HepG2 (cell line): ENCODE measurements at regions not wholly inside any gene's neighbourhood (a gene's known extent, or its start where the extent isn't known, plus 50 kb on each side); places are given as distances from the start of the nearest gene placed in this dataset.

Source experiments
- ATAC-seq: fragments of 200-7000 bp; cut with Tn5 transposase; 3 replicates; pipeline ENCODE4 v1.9.1; 2020; ENCODE audit warnings: mild to moderate bottlenecking, moderate library complexity
- BruUV-seq: library from RNA; stranded (reverse); fragments of 400-500 nt; replicated peaks from 2 replicates; lab custom pipeline; 2021; lab: Mats Ljungman, UMichigan
- CTCF ChIA-PET: fragments of 300-600 bp; formaldehyde crosslinking; extraction: SDS; loops from one replicate; lab custom pipeline; 2021; ENCODE audit warnings: low total read pairs, inconsistent platforms, low intra/inter-chr PET ratio; lab: Yijun Ruan, JAX
- POLR2A ChIA-PET: fragments of 350-600 bp; sonication (Branson Sonifier 250); formaldehyde crosslinking; loops from one replicate; lab custom pipeline; 2020; ENCODE audit warnings: antibody characterized with exemption, inconsistent platforms; lab: Yijun Ruan, JAX
- DNase-seq: peaks from one replicate; pipeline ENCODE4 v3.0.0-alpha.2; 2015; ENCODE audit warnings: low spot score
- FAIRE-seq: peaks from 3 replicates; lab custom pipeline; 2011; peaks lifted over from hg19 to GRCh38; lab: Jason Lieb, UNC
- H2AFZ ChIP-seq: one replicate; pipeline ENCODE4 v1.6.1; 2011; ENCODE audit warnings: low read length, inconsistent platforms
- H3K27ac ChIP-seq: fragments of 300-600 bp; 3 replicates; pipeline ENCODE4 v1.8.0; 2011; ENCODE audit warnings: mixed run types, mild to moderate bottlenecking, mixed read lengths, low read length, inconsistent platforms; ENCODE audit not compliant: insufficient read depth; ENCODE audit errors: extremely low read length
- H3K27me3 ChIP-seq, 2 experiments: fragments of 200-600 bp in 1 of 2; 2 replicates in 1 of 2; 3 replicates in 1 of 2; pipeline versions ENCODE4 v1.6.0 to v1.8.0; 2011; ENCODE audit warnings: low read length in 2 of 2, mild to moderate bottlenecking in 2 of 2, moderate library complexity in 2 of 2, inconsistent platforms in 1 of 2; ENCODE audit not compliant: insufficient read depth in 2 of 2, control insufficient read depth in 1 of 2
- H3K36me3 ChIP-seq, 2 experiments: fragments of 200-600 bp in 1 of 2; replicated peaks in 1 of 2; 2 replicates in 1 of 2; 3 replicates in 1 of 2; pipeline versions ENCODE4 v1.5.1 to v1.8.0; 2011; ENCODE audit warnings: low read length in 2 of 2, inconsistent platforms in 1 of 2; ENCODE audit not compliant: insufficient read depth in 2 of 2, control insufficient read depth in 1 of 2
- H3K4me1 ChIP-seq: 2 replicates; pipeline ENCODE4 v1.5.1; 2012; ENCODE audit warnings: low read length, inconsistent platforms; ENCODE audit not compliant: insufficient read depth
- H3K4me2 ChIP-seq: 2 replicates; pipeline ENCODE4 v1.6.0; 2011; ENCODE audit warnings: low read depth, low read length, inconsistent platforms
- H3K4me3 ChIP-seq, 3 experiments: fragments of 200-600 bp in 1 of 3; sonication (generic), shearing (Covaris generic) in 1 of 3; replicated peaks in 1 of 3; 2 replicates each; pipeline ENCODE4 v1.5.1; 2011 to 2016; ENCODE audit warnings: low read length in 3 of 3, inconsistent platforms in 2 of 3, low read depth in 2 of 3, mild to moderate bottlenecking in 2 of 3, control low read depth in 1 of 3, mixed read lengths in 1 of 3; ENCODE audit not compliant: insufficient read depth in 1 of 3
- H3K79me2 ChIP-seq: one replicate; pipeline ENCODE4 v1.6.1; 2011; ENCODE audit warnings: low read length, inconsistent platforms; ENCODE audit not compliant: insufficient read depth
- H3K9ac ChIP-seq: 2 replicates; pipeline ENCODE4 v1.6.0; 2011; ENCODE audit warnings: mild to moderate bottlenecking, low read depth, low read length, inconsistent platforms; ENCODE audit not compliant: insufficient read depth
- H3K9me3 ChIP-seq: 2 replicates; pipeline ENCODE4 v1.5.1; 2012; ENCODE audit warnings: mild to moderate bottlenecking, low read length
- H4K20me1 ChIP-seq: 2 replicates; pipeline ENCODE4 v1.6.0; 2011; ENCODE audit warnings: inconsistent platforms, mild to moderate bottlenecking, low read length, moderate library complexity; ENCODE audit not compliant: insufficient read depth
- CBX1 ChIP-seq: IDR thresholded peaks from one replicate; pipeline ENCODE4 v1.6.1; 2016; ENCODE audit warnings: antibody characterized with exemption, low read depth
- FOXA1 ChIP-seq, 2 experiments: fragments of 450-650 bp in 1 of 2; sonication (generic) in 1 of 2; formaldehyde crosslinking in 1 of 2; IDR thresholded peaks; 2 replicates each; pipeline versions ENCODE4 v1.4.0 to v1.6.1; 2016 to 2020; ENCODE audit warnings: missing genetic modification reagents in 1 of 2
- HDAC2 ChIP-seq: sonication (generic); formaldehyde crosslinking; IDR thresholded peaks from 2 replicates; pipeline ENCODE4 v1.4.0; 2020; ENCODE audit warnings: missing genetic modification reagents
- MAZ ChIP-seq, 2 experiments: sonication (generic) in 1 of 2; formaldehyde crosslinking in 1 of 2; IDR thresholded peaks; 2 replicates each; pipeline versions ENCODE4 v1.5.0 to v1.6.1; 2012 to 2020; ENCODE audit warnings: low read depth in 2 of 2, mild to moderate bottlenecking in 2 of 2, borderline replicate concordance in 1 of 2, improper control_type of control experiment in 1 of 2, low read length in 1 of 2, missing genetic modification reagents in 1 of 2, moderate library complexity in 1 of 2
- NFIC ChIP-seq: IDR thresholded peaks from 2 replicates; pipeline ENCODE4 v1.6.1; 2012; ENCODE audit warnings: mild to moderate bottlenecking, low read length, inconsistent platforms
- PLRG1 ChIP-seq: fragments of 450-650 bp; conservative IDR thresholded peaks from 2 replicates; pipeline ENCODE4 v1.6.1; 2016
- RBFOX2 ChIP-seq: fragments of 200-400 bp; formaldehyde crosslinking; IDR thresholded peaks from 2 replicates; pipeline ENCODE4 v1.6.1; 2017; ENCODE audit warnings: low read depth, mild to moderate bottlenecking, low read length
- SNAPC2 ChIP-seq: sonication (generic); formaldehyde crosslinking; IDR thresholded peaks from 2 replicates; pipeline ENCODE4 v1.8.1; 2022; ENCODE audit warnings: mild to moderate bottlenecking, missing genetic modification reagents
- TEAD3 ChIP-seq: optimal IDR thresholded peaks from 2 replicates; pipeline ENCODE3; 2016; ENCODE audit warnings: borderline replicate concordance
- USF2 ChIP-seq, 2 experiments: sonication (generic) in 1 of 2; formaldehyde crosslinking in 1 of 2; IDR thresholded peaks; 2 replicates each; pipeline versions ENCODE4 v1.5.1 to v1.6.1; 2011 to 2020; ENCODE audit warnings: borderline replicate concordance in 1 of 2, low read depth in 1 of 2, low read length in 1 of 2, mild to moderate bottlenecking in 1 of 2, missing genetic modification reagents in 1 of 2, moderate library complexity in 1 of 2
- ZNF138 ChIP-seq: sonication (generic); formaldehyde crosslinking; IDR thresholded peaks from 2 replicates; pipeline ENCODE4 v1.5.0; 2020; ENCODE audit warnings: mild to moderate bottlenecking, low read depth, missing genetic modification reagents
- ZNF326 ChIP-seq: sonication (generic); formaldehyde crosslinking; IDR thresholded peaks from 2 replicates; pipeline ENCODE4 v1.4.0; 2020; ENCODE audit warnings: missing genetic modification reagents, borderline replicate concordance
- ZNF740 ChIP-seq: sonication (generic); formaldehyde crosslinking; IDR thresholded peaks from 2 replicates; pipeline ENCODE4 v1.4.0; 2020; ENCODE audit warnings: missing genetic modification reagents
- ZNF891 ChIP-seq: sonication (generic); formaldehyde crosslinking; IDR thresholded peaks from 2 replicates; pipeline ENCODE4 v1.5.0; 2020; ENCODE audit warnings: mild to moderate bottlenecking, missing genetic modification reagents
- WGBS: methylation state at CpG from one replicate; pipeline ENCODE4 v1.1.6; 2017; ENCODE audit warnings: low lambda C conversion rate; 5-methylcytosine and 5-hydroxymethylcytosine counted together
- in situ Hi-C: cut with HindIII; loops from 2 replicates; pipeline ENCODE4 v1.10.0; 2017; ENCODE audit warnings: low pct_unique_long_range_greater_than_20kb; ENCODE audit not compliant: extremely low pct_ligation_motif_present
- intact Hi-C: fragments of 100-400 bp; cut with micrococcal nuclease; formaldehyde crosslinking; loops from one replicate; pipeline ENCODE4 v1.10.0; 2022; ENCODE audit not compliant: unreplicated experiment
- TF ChIP-seq, protein P1 (sequence below): sonication (generic); formaldehyde crosslinking; IDR thresholded peaks from 2 replicates; pipeline ENCODE4 v1.4.0; 2020; ENCODE audit warnings: missing genetic modification reagents
- TF ChIP-seq, protein P2 (sequence below): sonication (generic); formaldehyde crosslinking; conservative IDR thresholded peaks from 2 replicates; pipeline ENCODE4 v1.4.0; 2020; ENCODE audit warnings: missing genetic modification reagents

DNA sequence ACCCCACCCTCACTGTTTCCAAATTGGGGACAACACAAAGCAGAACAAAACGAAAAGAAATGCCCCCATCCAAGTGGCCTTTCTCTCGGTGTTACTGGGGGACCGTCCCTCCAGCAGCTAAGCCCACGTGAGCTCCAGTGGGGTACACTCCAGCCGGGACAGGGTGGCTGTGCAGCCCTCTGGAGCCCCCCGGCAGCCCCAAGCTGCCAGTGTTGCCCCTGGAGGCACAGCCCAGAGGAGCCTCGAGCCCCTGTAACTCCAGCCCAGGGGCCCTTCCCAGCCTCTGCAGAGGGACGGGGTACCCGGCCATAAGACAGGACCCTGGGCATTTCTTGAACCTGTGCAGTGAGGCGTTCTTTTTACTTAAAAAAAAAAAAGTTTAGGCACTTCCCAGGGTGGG, 124.5 kb upstream of the KCTD7 start:
- intact Hi-C loops (no loop called here), in situ Hi-C loops (no loop called here)
- Histone ChIP-seq H4K20me1 (no peaks in the 10 kb centered on the region), H2AFZ (no peak overlapping the region), H3K27me3 (no peaks in the 10 kb centered on the region), H3K9ac (no peak overlapping the region), H3K79me2 (no peaks in the 10 kb centered on the region), H3K9me3 (no peaks in the 10 kb centered on the region), H3K4me2 (no peak overlapping the region), H3K4me3 (no peak overlapping the region), H3K4me1 (peaks cover 53% of the 10 kb centered on the region), H3K27ac (no peak overlapping the region), H3K36me3 (no peaks in the 10 kb centered on the region)
- no peak for ATAC-seq
- no peak for DNase-seq
- no TSS peak for BruUV-seq
- POLR2A ChIA-PET, result interaction anchor here (3.0 kb wide), 1 partner anchor 10 kb away, joined by 24 read pairs; no protein-coding TSS in a partner anchor
- no peak for FAIRE-seq
- WGBS, result 70% methylated on average over 10 of the region's 10 CpGs
- CTCF ChIA-PET, result no interaction called here
- no peak for TF ChIP-seq PLRG1
- no peak for TF ChIP-seq USF2 (IDR thresholded peaks at IDR 0.05; ENCODE audit: low read depth, low read length)
- no peak for TF ChIP-seq USF2 (CRISPR knock-in tag; IDR thresholded peaks at IDR 0.05; ENCODE audit: borderline replicate concordance)
- TF ChIP-seq FOXA1 (IDR thresholded peaks at IDR 0.05), result no peak
- TF ChIP-seq FOXA1 (CRISPR knock-in tag; IDR thresholded peaks at IDR 0.05), result no peak
- no peak for TF ChIP-seq ZNF138 (CRISPR knock-in tag)
- no peak for TF ChIP-seq HDAC2 (CRISPR knock-in tag)
- TF ChIP-seq, protein P1, sequence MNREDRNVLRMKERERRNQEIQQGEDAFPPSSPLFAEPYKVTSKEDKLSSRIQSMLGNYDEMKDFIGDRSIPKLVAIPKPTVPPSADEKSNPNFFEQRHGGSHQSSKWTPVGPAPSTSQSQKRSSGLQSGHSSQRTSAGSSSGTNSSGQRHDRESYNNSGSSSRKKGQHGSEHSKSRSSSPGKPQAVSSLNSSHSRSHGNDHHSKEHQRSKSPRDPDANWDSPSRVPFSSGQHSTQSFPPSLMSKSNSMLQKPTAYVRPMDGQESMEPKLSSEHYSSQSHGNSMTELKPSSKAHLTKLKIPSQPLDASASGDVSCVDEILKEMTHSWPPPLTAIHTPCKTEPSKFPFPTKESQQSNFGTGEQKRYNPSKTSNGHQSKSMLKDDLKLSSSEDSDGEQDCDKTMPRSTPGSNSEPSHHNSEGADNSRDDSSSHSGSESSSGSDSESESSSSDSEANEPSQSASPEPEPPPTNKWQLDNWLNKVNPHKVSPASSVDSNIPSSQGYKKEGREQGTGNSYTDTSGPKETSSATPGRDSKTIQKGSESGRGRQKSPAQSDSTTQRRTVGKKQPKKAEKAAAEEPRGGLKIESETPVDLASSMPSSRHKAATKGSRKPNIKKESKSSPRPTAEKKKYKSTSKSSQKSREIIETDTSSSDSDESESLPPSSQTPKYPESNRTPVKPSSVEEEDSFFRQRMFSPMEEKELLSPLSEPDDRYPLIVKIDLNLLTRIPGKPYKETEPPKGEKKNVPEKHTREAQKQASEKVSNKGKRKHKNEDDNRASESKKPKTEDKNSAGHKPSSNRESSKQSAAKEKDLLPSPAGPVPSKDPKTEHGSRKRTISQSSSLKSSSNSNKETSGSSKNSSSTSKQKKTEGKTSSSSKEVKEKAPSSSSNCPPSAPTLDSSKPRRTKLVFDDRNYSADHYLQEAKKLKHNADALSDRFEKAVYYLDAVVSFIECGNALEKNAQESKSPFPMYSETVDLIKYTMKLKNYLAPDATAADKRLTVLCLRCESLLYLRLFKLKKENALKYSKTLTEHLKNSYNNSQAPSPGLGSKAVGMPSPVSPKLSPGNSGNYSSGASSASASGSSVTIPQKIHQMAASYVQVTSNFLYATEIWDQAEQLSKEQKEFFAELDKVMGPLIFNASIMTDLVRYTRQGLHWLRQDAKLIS (CRISPR knock-in tag), result no peak
- no peak for TF ChIP-seq ZNF326
- TF ChIP-seq, protein P2, sequence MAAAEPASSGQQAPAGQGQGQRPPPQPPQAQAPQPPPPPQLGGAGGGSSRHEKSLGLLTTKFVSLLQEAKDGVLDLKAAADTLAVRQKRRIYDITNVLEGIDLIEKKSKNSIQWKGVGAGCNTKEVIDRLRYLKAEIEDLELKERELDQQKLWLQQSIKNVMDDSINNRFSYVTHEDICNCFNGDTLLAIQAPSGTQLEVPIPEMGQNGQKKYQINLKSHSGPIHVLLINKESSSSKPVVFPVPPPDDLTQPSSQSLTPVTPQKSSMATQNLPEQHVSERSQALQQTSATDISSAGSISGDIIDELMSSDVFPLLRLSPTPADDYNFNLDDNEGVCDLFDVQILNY (CRISPR knock-in tag), result no peak
- TF ChIP-seq CBX1, result no peak
- no peak for TF ChIP-seq MAZ (IDR thresholded peaks at IDR 0.05; ENCODE audit: borderline replicate concordance, low read depth, low read length)
- no peak for TF ChIP-seq MAZ (CRISPR knock-in tag; IDR thresholded peaks at IDR 0.05; ENCODE audit: low read depth)
- no peak for TF ChIP-seq SNAPC2
- TF ChIP-seq ZNF740 (CRISPR knock-in tag), result no peak
- no peak for TF ChIP-seq TEAD3 (CRISPR knock-in tag)
- no peak for TF ChIP-seq RBFOX2
- TF ChIP-seq NFIC, result no peak
- no peak for TF ChIP-seq ZNF891 (CRISPR knock-in tag)
